WTC11 (cell line): ENCODE measurements at regions not wholly inside any gene's neighbourhood (a gene's known extent, or its start where the extent isn't known, plus 50 kb on each side); places are given as distances from the start of the nearest gene placed in this dataset.
A peak's percentile ranks its signal among the peaks of the same experiment; 100 is the strongest.

Experiments
- ATAC-seq: fragments of 200-7000 bp; cut with Tn5 transposase; 2 replicates; pipeline ENCODE4 v1.10.0; 2021; ENCODE audit warnings: mild to moderate bottlenecking, moderate library complexity
- CTCF ChIA-PET: fragments of 300-600 bp; sonication (Branson Sonifier 250); formaldehyde crosslinking; loops from one replicate; lab custom pipeline; 2021; ENCODE audit warnings: antibody characterized with exemption; lab: Charles Lee
- POLR2A ChIA-PET: fragments of 350-600 bp; sonication (Branson Sonifier 250); formaldehyde crosslinking; loops from one replicate; lab custom pipeline; 2021; ENCODE audit warnings: antibody characterized with exemption; lab: Charles Lee
- DNase-seq: peaks from one replicate; pipeline ENCODE4 v3.0.0; 2021; ENCODE audit warnings: low spot score
- H3K27ac Mint-ChIP-seq: 2 replicates; pipeline ENCODE4 v1.8.0; 2021; ENCODE audit warnings: mixed read lengths
- H3K27me3 Mint-ChIP-seq: 2 replicates; pipeline ENCODE4 v1.8.0; 2021; ENCODE audit warnings: low read depth, mild to moderate bottlenecking, moderate library complexity, mixed read lengths
- H3K36me3 Mint-ChIP-seq: 2 replicates; pipeline ENCODE4 v1.8.0; 2021; ENCODE audit warnings: mixed read lengths
- H3K4me1 Mint-ChIP-seq: 2 replicates; pipeline ENCODE4 v1.8.0; 2022; ENCODE audit warnings: mixed read lengths
- H3K4me3 Mint-ChIP-seq: 2 replicates; pipeline ENCODE4 v1.8.0; 2021; ENCODE audit warnings: mild to moderate bottlenecking, moderate library complexity, mixed read lengths
- H3K9me3 Mint-ChIP-seq: 2 replicates; pipeline ENCODE4 v1.8.0; 2021; ENCODE audit warnings: mixed read lengths
- ARID4B ChIP-seq: sonication (generic); formaldehyde crosslinking; IDR thresholded peaks from 2 replicates; pipeline ENCODE4 v1.8.0; 2023; ENCODE audit warnings: missing genetic modification reagents, mild to moderate bottlenecking, borderline replicate concordance
- ATF6 ChIP-seq: sonication (generic); formaldehyde crosslinking; IDR thresholded peaks from 2 replicates; pipeline ENCODE4 v1.8.1; 2023; ENCODE audit warnings: mild to moderate bottlenecking, missing genetic modification reagents
- CREM ChIP-seq: sonication (generic); formaldehyde crosslinking; IDR thresholded peaks from 2 replicates; pipeline ENCODE4 v1.8.1; 2022; ENCODE audit warnings: mild to moderate bottlenecking, missing genetic modification reagents, moderate library complexity
- E2F4 ChIP-seq: sonication (generic); formaldehyde crosslinking; IDR thresholded peaks from 2 replicates; pipeline ENCODE4 v1.8.1; 2022; ENCODE audit warnings: low read depth, mild to moderate bottlenecking, moderate library complexity, missing genetic modification reagents, borderline replicate concordance
- E2F5 ChIP-seq: sonication (generic); formaldehyde crosslinking; IDR thresholded peaks from 2 replicates; pipeline ENCODE4 v1.8.1; 2022; ENCODE audit warnings: mild to moderate bottlenecking, moderate library complexity, missing genetic modification reagents
- GRHL2 ChIP-seq: fragments of 250-450 bp; sonication (Bioruptor Pico); IDR thresholded peaks from 2 replicates; pipeline ENCODE4 v1.8.0; 2022; ENCODE audit warnings: mild to moderate bottlenecking, moderate library complexity; ENCODE audit not compliant: insufficient replicate concordance, severe bottlenecking
- IRF2 ChIP-seq: sonication (generic); formaldehyde crosslinking; IDR thresholded peaks from 2 replicates; pipeline ENCODE4 v1.8.0; 2022; ENCODE audit warnings: low read depth, missing genetic modification reagents, borderline replicate concordance
- KAT7 ChIP-seq: sonication (generic); formaldehyde crosslinking; IDR thresholded peaks from 2 replicates; pipeline ENCODE4 v1.8.1; 2023; ENCODE audit warnings: missing genetic modification reagents, mild to moderate bottlenecking, borderline replicate concordance
- NR3C1 ChIP-seq: sonication (generic); formaldehyde crosslinking; conservative IDR thresholded peaks from 2 replicates; pipeline ENCODE4 v1.8.1; 2023; ENCODE audit warnings: low read depth, mild to moderate bottlenecking, missing genetic modification reagents
- SOX15 ChIP-seq: fragments of 250-450 bp; sonication (Bioruptor Pico); IDR thresholded peaks from 2 replicates; pipeline ENCODE4 v1.9.0; 2021; ENCODE audit warnings: mild to moderate bottlenecking
- TCF7 ChIP-seq: sonication (generic); formaldehyde crosslinking; IDR thresholded peaks from 2 replicates; pipeline ENCODE4 v1.8.0; 2022; ENCODE audit warnings: mild to moderate bottlenecking, low read depth, missing genetic modification reagents, moderate library complexity
- TEAD1 ChIP-seq: sonication (generic); formaldehyde crosslinking; IDR thresholded peaks from 2 replicates; pipeline ENCODE4 v1.8.0; 2022; ENCODE audit warnings: mild to moderate bottlenecking, missing genetic modification reagents
- USF1 ChIP-seq: sonication (generic); formaldehyde crosslinking; IDR thresholded peaks from 2 replicates; pipeline ENCODE4 v1.8.0; 2022; ENCODE audit warnings: mild to moderate bottlenecking, missing genetic modification reagents
- USF2 ChIP-seq: sonication (generic); formaldehyde crosslinking; IDR thresholded peaks from 2 replicates; pipeline ENCODE4 v1.8.1; 2023; ENCODE audit warnings: mild to moderate bottlenecking, missing genetic modification reagents, moderate library complexity
- ZNF121 ChIP-seq: sonication (generic); formaldehyde crosslinking; IDR thresholded peaks from 2 replicates; pipeline ENCODE4 v1.8.0; 2023; ENCODE audit warnings: missing genetic modification reagents
- ZNF263 ChIP-seq: sonication (generic); formaldehyde crosslinking; IDR thresholded peaks from 2 replicates; pipeline ENCODE4 v1.8.1; 2022; ENCODE audit warnings: low read depth, mild to moderate bottlenecking, moderate library complexity, missing genetic modification reagents
- ZNF281 ChIP-seq: sonication (generic); formaldehyde crosslinking; IDR thresholded peaks from 2 replicates; pipeline ENCODE4 v1.8.0; 2023; ENCODE audit warnings: mild to moderate bottlenecking, missing genetic modification reagents
- ZNF396 ChIP-seq: fragments of 250-450 bp; sonication (Bioruptor Pico); IDR thresholded peaks from 2 replicates; pipeline ENCODE4 v1.8.0; 2021; ENCODE audit warnings: mild to moderate bottlenecking, moderate library complexity, borderline replicate concordance

- TF ChIP-seq E2F5 (no peak), SOX15 (no peak), ZNF396 (CRISPR knock-in tag) (no peak), GRHL2 (CRISPR knock-in tag) (no peak), IRF2 (CRISPR knock-in tag) (no peak), E2F4 (CRISPR knock-in tag) (no peak)
- TF ChIP-seq, all 79 proteins: peak for 0
These were observed 223.5 kb upstream of the SYT10 start (continued) for GRCh38 chr12:33663000-33663654.

- ChIA-PET CTCF (no interaction called here), POLR2A (interaction anchor here (0.6 kb wide), 1 partner anchor 35 kb away, joined by 3 read pairs; no protein-coding TSS in a partner anchor)
- Mint-ChIP-seq H3K4me3 (no peak overlapping the region), H3K36me3 (peaks cover 2% of the 10 kb centered on the region; the same call in 1 of the 2 replicates), H3K4me1 (peaks cover 56% of the 10 kb centered on the region), H3K27me3 (no peaks in the 10 kb centered on the region), H3K9me3 (no peaks in the 10 kb centered on the region)
- ATAC-seq (no peak), DNase-seq (no peak)
- TF ChIP-seq ZNF263 (CRISPR knock-in tag), result no peak
- TF ChIP-seq USF1, result no peak
- TF ChIP-seq USF2 (CRISPR knock-in tag), result no peak
- TF ChIP-seq ATF6 (CRISPR knock-in tag), result no peak
- TF ChIP-seq KAT7 (CRISPR knock-in tag), result no peak
- no peak for TF ChIP-seq ZNF121 (CRISPR knock-in tag)
- TF ChIP-seq NR3C1 (CRISPR knock-in tag), result no peak
- no peak for TF ChIP-seq CREM (CRISPR knock-in tag)
- no peak for TF ChIP-seq TEAD1
- TF ChIP-seq, all 79 proteins: peak for 0
- 0 out of 2 replicates have a peak overlapping the region, but pooled peaks have one; percentile 71 for H3K27ac Mint-ChIP-seq
These were observed 229.7 kb upstream of the SYT10 start for GRCh38 chr12:33669349-33669748.

GRCh38 chr12:33670284-33670683 lies 230.7 kb upstream of the SYT10 start:
- peaks cover 2% of the 10 kb centered on the region; the same call in 1 of the 2 replicates for H3K36me3 Mint-ChIP-seq
- ATAC-seq (peak; percentile 76), DNase-seq (no peak)
- H3K4me3 Mint-ChIP-seq, result peak overlapping the region; percentile 10; the same call in 1 of the 2 replicates
- POLR2A ChIA-PET, result no interaction called here
- no peak overlapping the region for H3K27ac Mint-ChIP-seq
- CTCF ChIA-PET, result no interaction called here
- H3K4me1 Mint-ChIP-seq, result peaks cover 56% of the 10 kb centered on the region
- no peaks in the 10 kb centered on the region for H3K9me3 Mint-ChIP-seq
- no peaks in the 10 kb centered on the region for H3K27me3 Mint-ChIP-seq
- TF ChIP-seq TCF7, result no peak
- no peak for TF ChIP-seq ZNF281 (CRISPR knock-in tag)
- TF ChIP-seq CREM (CRISPR knock-in tag), result no peak
- no peak for TF ChIP-seq ARID4B
- TF ChIP-seq USF2 (CRISPR knock-in tag), result no peak
